IMR-90 (cell line): ENCODE measurements at regions not wholly inside any gene's neighbourhood (a gene's known extent, or its start where the extent isn't known, plus 50 kb on each side); places are given as distances from the start of the nearest gene placed in this dataset.

Source experiments
- ATAC-seq: fragments of 200-7000 bp; cut with Tn5 transposase; 2 replicates; pipeline ENCODE4 v1.9.1; 2020; ENCODE audit warnings: low read depth, mild to moderate bottlenecking, moderate library complexity
- BruUV-seq: library from RNA; stranded (reverse); fragments of 400-500 nt; replicated peaks from 2 replicates; lab custom pipeline; 2021; lab: Mats Ljungman, UMichigan
- CTCF ChIA-PET: fragments of 300-600 bp; formaldehyde crosslinking; extraction: SDS; loops from one replicate; lab custom pipeline; 2021; ENCODE audit warnings: antibody characterized with exemption; lab: Yijun Ruan, JAX
- POLR2A ChIA-PET: fragments of 300-600 bp; sonication (Branson Sonifier 250); formaldehyde crosslinking; loops from one replicate; lab custom pipeline; 2022; ENCODE audit warnings: antibody characterized with exemption; ENCODE audit not compliant: unreplicated experiment; lab: Charles Lee
- DNase-seq: peaks from one replicate; pipeline ENCODE4 v3.0.0; 2013
- H2AFZ ChIP-seq: replicated peaks from 2 replicates; pipeline ENCODE3; 2013; ENCODE audit warnings: low read length, mild to moderate bottlenecking; ENCODE audit not compliant: poor library complexity
- H2AK5ac ChIP-seq: 2 replicates; pipeline ENCODE4 v1.6.1; 2013; ENCODE audit warnings: low read depth, low read length, inconsistent platforms
- H2AK9ac ChIP-seq: replicated peaks from 2 replicates; pipeline ENCODE3; 2013; ENCODE audit warnings: mild to moderate bottlenecking, low read depth, low read length, moderate library complexity; ENCODE audit not compliant: poor library complexity
- H2BK120ac ChIP-seq: 2 replicates; pipeline ENCODE4 v1.6.1; 2013; ENCODE audit warnings: low read depth, low read length, inconsistent platforms
- H2BK15ac ChIP-seq: 3 replicates; pipeline ENCODE4 v1.6.1; 2013; ENCODE audit warnings: low read depth, low read length, inconsistent platforms
- H2BK20ac ChIP-seq: 2 replicates; pipeline ENCODE4 v1.6.1; 2013; ENCODE audit warnings: low read depth, mild to moderate bottlenecking, inconsistent platforms, low read length, moderate library complexity
- H2BK5ac ChIP-seq: 2 replicates; pipeline ENCODE4 v1.6.1; 2013; ENCODE audit warnings: mild to moderate bottlenecking, low read depth, low read length, inconsistent platforms; ENCODE audit not compliant: poor library complexity, severe bottlenecking
- H3K14ac ChIP-seq: replicated peaks from 2 replicates; pipeline ENCODE4 v1.6.1; 2013; ENCODE audit warnings: low read depth, low read length, inconsistent platforms
- H3K18ac ChIP-seq: 2 replicates; pipeline ENCODE4 v1.6.1; 2013; ENCODE audit warnings: low read depth, low read length, control low read depth
- H3K23ac ChIP-seq: 2 replicates; pipeline ENCODE4 v1.6.1; 2013; ENCODE audit warnings: low read depth, low read length, inconsistent platforms
- H3K27ac ChIP-seq: 2 replicates; pipeline ENCODE4 v1.5.1; 2013; ENCODE audit warnings: mild to moderate bottlenecking, control low read depth, low read length; ENCODE audit not compliant: insufficient read depth
- H3K27me3 ChIP-seq: 2 replicates; pipeline ENCODE4 v1.6.1; 2013; ENCODE audit warnings: low read length; ENCODE audit not compliant: control insufficient read depth, insufficient read depth
- H3K36me3 ChIP-seq: 2 replicates; pipeline ENCODE4 v1.6.1; 2013; ENCODE audit warnings: low read length, mixed read lengths; ENCODE audit not compliant: control insufficient read depth, insufficient read depth
- H3K4ac ChIP-seq: 2 replicates; pipeline ENCODE4 v1.6.1; 2013; ENCODE audit warnings: low read depth, low read length, inconsistent platforms
- H3K4me1 ChIP-seq: 2 replicates; pipeline ENCODE4 v1.6.1; 2013; ENCODE audit warnings: low read length, mixed read lengths; ENCODE audit not compliant: control insufficient read depth, insufficient read depth
- H3K4me2 ChIP-seq: 2 replicates; pipeline ENCODE4 v1.6.1; 2013; ENCODE audit warnings: low read depth, mild to moderate bottlenecking, control low read depth, low read length, moderate library complexity
- H3K4me3 ChIP-seq: 2 replicates; pipeline ENCODE4 v1.5.1; 2013; ENCODE audit warnings: low read depth, mild to moderate bottlenecking, control low read depth, low read length, moderate library complexity; ENCODE audit not compliant: insufficient read depth
- H3K56ac ChIP-seq: 2 replicates; pipeline ENCODE4 v1.6.1; 2013; ENCODE audit warnings: low read length, inconsistent platforms; ENCODE audit not compliant: insufficient read depth; ENCODE audit errors: extremely low read depth
- H3K79me1 ChIP-seq, 2 experiments: 2 replicates each; pipeline ENCODE4 v1.6.1; 2013; ENCODE audit warnings: low read length in 2 of 2, inconsistent platforms in 1 of 2, low read depth in 1 of 2
- H3K9ac ChIP-seq: 2 replicates; pipeline ENCODE4 v1.6.1; 2013; ENCODE audit warnings: low read depth, low read length, control low read depth
- H3K9me1 ChIP-seq: 2 replicates; pipeline ENCODE4 v1.6.1; 2013; ENCODE audit warnings: low read length, inconsistent platforms; ENCODE audit not compliant: insufficient read depth
- H3K9me3 ChIP-seq: 2 replicates; pipeline ENCODE4 v1.6.1; 2013; ENCODE audit warnings: low read length; ENCODE audit not compliant: control insufficient read depth, insufficient read depth
- H4K20me1 ChIP-seq: 2 replicates; pipeline ENCODE4 v1.6.1; 2013; ENCODE audit warnings: low read length, inconsistent platforms; ENCODE audit not compliant: insufficient read depth
- H4K5ac ChIP-seq: 2 replicates; pipeline ENCODE4 v1.6.1; 2013; ENCODE audit warnings: mild to moderate bottlenecking, low read depth, low read length, control low read depth
- H4K8ac ChIP-seq, 2 experiments: 2 replicates each; pipeline ENCODE4 v1.6.1; 2013; ENCODE audit warnings: low read depth in 2 of 2, low read length in 2 of 2, control low read depth in 1 of 2, inconsistent platforms in 1 of 2
- H4K91ac ChIP-seq: 2 replicates; pipeline ENCODE4 v1.6.1; 2013; ENCODE audit warnings: low read depth, low read length, inconsistent platforms; ENCODE audit not compliant: insufficient read depth
- BHLHE40 ChIP-seq: fragments of 150-350 bp; IDR thresholded peaks from 2 replicates; pipeline ENCODE4 v1.6.1; 2016; ENCODE audit warnings: mild to moderate bottlenecking, low read depth, low read length
- CEBPB ChIP-seq: IDR thresholded peaks from 2 replicates; pipeline ENCODE4 v1.6.1; 2012; ENCODE audit warnings: low read depth, low read length, improper control_type of control experiment
- CHD1 ChIP-seq: IDR thresholded peaks from 2 replicates; pipeline ENCODE4 v1.6.1; 2012; ENCODE audit warnings: low read depth, low read length, improper control_type of control experiment
- CTCF ChIP-seq: conservative IDR thresholded peaks from 2 replicates; pipeline ENCODE4 v1.5.1; 2012; ENCODE audit warnings: mild to moderate bottlenecking, low read depth, low read length, improper control_type of control experiment
- ELK1 ChIP-seq: fragments of 150-350 bp; IDR thresholded peaks from 2 replicates; pipeline ENCODE4 v1.6.1; 2016; ENCODE audit warnings: low read depth, mild to moderate bottlenecking, low read length, moderate library complexity, borderline replicate concordance
- FOS ChIP-seq: fragments of 150-350 bp; IDR thresholded peaks from 2 replicates; pipeline ENCODE4 v1.6.1; 2016; ENCODE audit warnings: low read depth, low read length
- MAFK ChIP-seq: IDR thresholded peaks from 2 replicates; pipeline ENCODE4 v1.6.1; 2012; ENCODE audit warnings: low read depth, low read length, improper control_type of control experiment
- MAZ ChIP-seq: IDR thresholded peaks from 2 replicates; pipeline ENCODE4 v1.6.1; 2012; ENCODE audit warnings: low read depth, mild to moderate bottlenecking, low read length, improper control_type of control experiment, moderate library complexity, borderline replicate concordance
- MXI1 ChIP-seq: IDR thresholded peaks from 2 replicates; pipeline ENCODE4 v1.6.1; 2012; ENCODE audit warnings: low read depth, mild to moderate bottlenecking, low read length, moderate library complexity, borderline replicate concordance
- NFE2L2 ChIP-seq: fragments of 150-350 bp; IDR thresholded peaks from 2 replicates; pipeline ENCODE4 v1.6.1; 2016; ENCODE audit warnings: low read depth, mild to moderate bottlenecking, low read length
- POLR2A ChIP-seq: IDR thresholded peaks from 2 replicates; pipeline ENCODE4 v1.6.1; 2012; ENCODE audit warnings: mild to moderate bottlenecking, low read depth, low read length
- RAD21 ChIP-seq: IDR thresholded peaks from 2 replicates; pipeline ENCODE4 v1.6.1; 2012; ENCODE audit warnings: low read length, improper control_type of control experiment
- RCOR1 ChIP-seq: IDR thresholded peaks from 2 replicates; pipeline ENCODE4 v1.6.1; 2012; ENCODE audit warnings: mild to moderate bottlenecking, low read length, improper control_type of control experiment; ENCODE audit not compliant: insufficient replicate concordance
- RFX5 ChIP-seq: IDR thresholded peaks from 2 replicates; pipeline ENCODE4 v1.8.0; 2012; ENCODE audit warnings: low read depth, mild to moderate bottlenecking, low read length, moderate library complexity
- SMC3 ChIP-seq: fragments of 150-350 bp; IDR thresholded peaks from 2 replicates; pipeline ENCODE4 v1.6.1; 2016; ENCODE audit warnings: low read depth, mild to moderate bottlenecking, antibody characterized with exemption, low read length, moderate library complexity
- USF2 ChIP-seq: fragments of 150-350 bp; IDR thresholded peaks from 2 replicates; pipeline ENCODE4 v1.6.1; 2017; ENCODE audit warnings: mild to moderate bottlenecking, antibody characterized with exemption, low read length, low read depth
- WGBS, 2 experiments: methylation state at CpG; one replicate each; pipeline versions ENCODE4 v1.1.5 to v1.1.7; 2013; ENCODE audit warnings: missing lambda C conversion rate in 2 of 2; ENCODE audit not compliant: insufficient read length in 1 of 2; ENCODE audit errors: extremely low coverage in 2 of 2; 5-methylcytosine and 5-hydroxymethylcytosine counted together
- dilution Hi-C: fragments of 300-500 bp; cut with HindIII; formaldehyde crosslinking; loops from one replicate; pipeline ENCODE4 v1.14.3; 2018; ENCODE audit warnings: low sequenced_read_pairs; ENCODE audit not compliant: unreplicated experiment
- in situ Hi-C: fragments of 300-500 bp; cut with MboI; formaldehyde crosslinking; loops from 3 replicates; pipeline ENCODE4 v1.14.3; 2019; ENCODE audit warnings: low sequenced_read_pairs, inconsistent platforms, mixed read lengths
- intact Hi-C: fragments of 100-400 bp; cut with micrococcal nuclease; formaldehyde crosslinking; loops from 2 replicates; pipeline ENCODE4 v1.10.0; 2022

GRCh38 chr7:19834566-19834965 lies 61.1 kb upstream of the TMEM196 start:
- Histone ChIP-seq H2BK20ac (no peak overlapping the region), H3K36me3 (no peaks in the 10 kb centered on the region), H3K9me1 (no peaks in the 10 kb centered on the region), H3K79me1 (no peaks in the 10 kb centered on the region), H3K9me3 (no peaks in the 10 kb centered on the region; the same call in 1 of the 2 replicates), H3K23ac (no peak overlapping the region), H3K4me3 (no peak overlapping the region), H3K14ac (no peak overlapping the region), H3K27ac (no peak overlapping the region), H2AFZ (no peak overlapping the region), H3K9ac (no peak overlapping the region), H2BK15ac (no peak overlapping the region), H2AK9ac (no peak overlapping the region), H3K27me3 (no peaks in the 10 kb centered on the region), H2BK5ac (no peak overlapping the region), H3K4me2 (no peak overlapping the region), H3K56ac (no peak overlapping the region), H3K4ac (no peak overlapping the region), H3K4me1 (no peaks in the 10 kb centered on the region), H4K91ac (no peak overlapping the region), H4K8ac (no peak overlapping the region), H4K20me1 (no peaks in the 10 kb centered on the region), H2BK120ac (no peak overlapping the region), H2AK5ac (no peak overlapping the region), H3K18ac (no peak overlapping the region), H4K5ac (no peak overlapping the region)
- ChIA-PET POLR2A (no interaction called here), CTCF (no interaction called here)
- TF ChIP-seq RAD21 (no peak), MAFK (no peak), ELK1 (no peak), CTCF (no peak), CHD1 (no peak), FOS (no peak), USF2 (no peak), RFX5 (no peak), POLR2A (no peak), BHLHE40 (no peak), CEBPB (no peak), MXI1 (no peak), SMC3 (no peak), RCOR1 (no peak), NFE2L2 (no peak), MAZ (no peak)
- no peak for ATAC-seq
- BruUV-seq, result no TSS peak
- WGBS, 2 experiments, result no CpG with 5 or more reads among the region's 2 CpGs
- in situ Hi-C loops, result no loop called here
- intact Hi-C loops, result no loop called here
- no peak for DNase-seq
- dilution Hi-C loops, result no loop called here
